CD14-positive monocyte (primary cell): ENCODE measurements at regions not wholly inside any gene's neighbourhood (a gene's known extent, or its start where the extent isn't known, plus 50 kb on each side); places are given as distances from the start of the nearest gene placed in this dataset.

Source experiments
- DNase-seq, 3 donors: peaks; one replicate each; pipeline ENCODE4 v3.0.0-alpha.2; 2011 to 2022
- H2AFZ ChIP-seq: 2 replicates; pipeline ENCODE4 v1.6.0; 2012; ENCODE audit warnings: mild to moderate bottlenecking, low read depth, low read length, inconsistent platforms; ENCODE audit not compliant: insufficient read depth, poor library complexity, severe bottlenecking
- H3K27ac ChIP-seq, 2 donors: 1 replicate in 1 of 2; 2 replicates in 1 of 2; pipeline ENCODE4 v1.5.1; 2012 to 2013; ENCODE audit warnings: low read length in 2 of 2, control low read depth in 1 of 2, inconsistent platforms in 1 of 2, low read depth in 1 of 2, mild to moderate bottlenecking in 1 of 2
- H3K27me3 ChIP-seq, 2 donors: one replicate each; pipeline versions ENCODE4 v1.6.0 to v1.6.1; 2011 to 2013; ENCODE audit warnings: low read length in 2 of 2; ENCODE audit not compliant: control insufficient read depth in 2 of 2, insufficient read depth in 2 of 2
- H3K36me3 ChIP-seq, 2 donors: replicated peaks in 1 of 2; 1 replicate in 1 of 2; 2 replicates in 1 of 2; pipeline versions ENCODE4 v1.5.1 to v1.6.1; 2012 to 2013; ENCODE audit warnings: low read length in 2 of 2, control low read depth in 1 of 2, inconsistent platforms in 1 of 2, mild to moderate bottlenecking in 1 of 2; ENCODE audit not compliant: insufficient read depth in 2 of 2, control insufficient read depth in 1 of 2
- H3K4me1 ChIP-seq, 2 donors: 1 replicate in 1 of 2; 2 replicates in 1 of 2; pipeline versions ENCODE4 v1.5.1 to v1.6.1; 2012 to 2013; ENCODE audit warnings: low read length in 2 of 2, control low read depth in 1 of 2, inconsistent platforms in 1 of 2, mild to moderate bottlenecking in 1 of 2, moderate library complexity in 1 of 2; ENCODE audit not compliant: insufficient read depth in 2 of 2, control insufficient read depth in 1 of 2
- H3K4me2 ChIP-seq: replicated peaks from 2 replicates; pipeline ENCODE3; 2012; ENCODE audit warnings: low read length, moderate library complexity, mild to moderate bottlenecking; ENCODE audit not compliant: poor library complexity, severe bottlenecking; ENCODE audit errors: extremely low read depth
- H3K4me3 ChIP-seq, 3 experiments: fragments of 200-600 bp in 1 of 3; sonication (generic) in 1 of 3; replicated peaks in 1 of 3; 1 replicate in 2 of 3; 2 replicates in 1 of 3; pipeline ENCODE4 v1.5.1; 2011 to 2013; ENCODE audit warnings: low read length in 3 of 3, mild to moderate bottlenecking in 3 of 3, control low read depth in 2 of 3, low read depth in 2 of 3, inconsistent platforms in 1 of 3, moderate library complexity in 1 of 3
- H3K79me2 ChIP-seq: 2 replicates; pipeline ENCODE4 v1.6.0; 2012; ENCODE audit warnings: mild to moderate bottlenecking, control low read depth, inconsistent platforms, low read length, moderate library complexity; ENCODE audit not compliant: insufficient read depth
- H3K9ac ChIP-seq: 2 replicates; pipeline ENCODE4 v1.6.0; 2017; ENCODE audit warnings: low read length, mild to moderate bottlenecking; ENCODE audit not compliant: insufficient read depth, poor library complexity, severe bottlenecking
- H3K9me3 ChIP-seq, 2 donors: replicated peaks in 1 of 2; 1 replicate in 1 of 2; 2 replicates in 1 of 2; pipeline versions ENCODE4 v1.5.1 to v1.6.1; 2012 to 2013; ENCODE audit warnings: low read length in 2 of 2, control low read depth in 1 of 2; ENCODE audit not compliant: control insufficient read depth in 1 of 2, insufficient read depth in 1 of 2
- H4K20me1 ChIP-seq: 2 replicates; pipeline ENCODE4 v1.6.0; 2012; ENCODE audit warnings: mild to moderate bottlenecking, low read length, control low read depth, moderate library complexity; ENCODE audit not compliant: insufficient read depth
- H3K27ac Mint-ChIP-seq, 7 donors: one replicate each; pipeline ENCODE4 v1.8.0; 2020; ENCODE audit warnings: mild to moderate bottlenecking in 7 of 7, mixed read lengths in 7 of 7, moderate library complexity in 6 of 7, inconsistent platforms in 2 of 7
- H3K27me3 Mint-ChIP-seq, 3 donors: one replicate each; pipeline ENCODE4 v1.8.0; 2021 to 2022; ENCODE audit warnings: low read depth in 3 of 3, mild to moderate bottlenecking in 3 of 3, mixed read lengths in 3 of 3, moderate library complexity in 3 of 3, inconsistent platforms in 1 of 3
- H3K36me3 Mint-ChIP-seq, 2 donors: one replicate each; pipeline ENCODE4 v1.8.0; 2020; ENCODE audit warnings: mixed read lengths in 2 of 2, inconsistent platforms in 1 of 2, mild to moderate bottlenecking in 1 of 2
- H3K4me1 Mint-ChIP-seq: one replicate; pipeline ENCODE4 v1.8.0; 2020; ENCODE audit warnings: mild to moderate bottlenecking, mixed read lengths
- H3K4me3 Mint-ChIP-seq, 2 donors: one replicate each; pipeline ENCODE4 v1.8.0; 2020; ENCODE audit warnings: mild to moderate bottlenecking in 2 of 2, mixed read lengths in 2 of 2, moderate library complexity in 1 of 2
- H3K9me3 Mint-ChIP-seq, 7 donors: one replicate each; pipeline ENCODE4 v1.8.0; 2020 to 2022; ENCODE audit warnings: mixed read lengths in 7 of 7, mild to moderate bottlenecking in 6 of 7, moderate library complexity in 6 of 7, inconsistent platforms in 2 of 7
- CTCF ChIP-seq: fragments of 200-600 bp; IDR thresholded peaks from one replicate; pipeline ENCODE4 v1.8.0; 2022; ENCODE audit warnings: antibody characterized with exemption, mild to moderate bottlenecking
- WGBS: methylation state at CpG from one replicate; pipeline ENCODE4 v1.1.5; 2013; ENCODE audit warnings: missing lambda C conversion rate; ENCODE audit not compliant: insufficient coverage; 5-methylcytosine and 5-hydroxymethylcytosine counted together
- intact Hi-C, 2 donors: fragments of 100-400 bp; cut with micrococcal nuclease; formaldehyde crosslinking; loops; one replicate each; pipeline versions ENCODE4 v1.15.0 to v1.15.1; 2023

- Histone ChIP-seq H2AFZ (no peak overlapping the region), H3K79me2 (no peaks in the 10 kb centered on the region), H3K27ac (no peak overlapping the region), H3K4me3 (no peak overlapping the region), H3K36me3 (no peaks in the 10 kb centered on the region), H3K27me3 (no peaks in the 10 kb centered on the region), H3K4me2 (no peak overlapping the region), H3K9me3 (peaks cover 4 to 6% of the 10 kb centered on the region in 2 donors), H3K4me1 (no peaks in the 10 kb centered on the region), H3K9ac (no peak overlapping the region), H4K20me1 (no peaks in the 10 kb centered on the region)
- no peak overlapping the region for H3K4me3 Mint-ChIP-seq
- no peaks in the 10 kb centered on the region for H3K36me3 Mint-ChIP-seq
- H3K4me1 Mint-ChIP-seq: no peaks in the 10 kb centered on the region
- no peaks in the 10 kb centered on the region for H3K27me3 Mint-ChIP-seq
- WGBS: no CpG with 5 or more reads among the region's 4 CpGs
- intact Hi-C loops: no loop called here
- no peak for DNase-seq
- TF ChIP-seq CTCF: no peak
- H3K27ac Mint-ChIP-seq: no peak overlapping the region
- peaks cover 0 to 11% (median 0%) of the 10 kb centered on the region in 7 donors for H3K9me3 Mint-ChIP-seq
Observed at GRCh38 chrX:143121477-143121876, 95.7 kb downstream of the SPANXN4 start.

GRCh38 chrX:143115466-143115865 lies 89.7 kb downstream of the SPANXN4 start:
- no peaks in the 10 kb centered on the region for H3K27me3 Mint-ChIP-seq
- H3K36me3 Mint-ChIP-seq: no peaks in the 10 kb centered on the region
- H3K9ac ChIP-seq: no peak overlapping the region
- H3K79me2 ChIP-seq: no peaks in the 10 kb centered on the region
- no peaks in the 10 kb centered on the region for H3K27me3 ChIP-seq
- 80% methylated on average over 1 of the region's 2 CpGs for WGBS
- H3K9me3 Mint-ChIP-seq: peaks cover 0 to 13% (median 2%) of the 10 kb centered on the region in 7 donors
- H3K27ac ChIP-seq: no peak overlapping the region
- TF ChIP-seq CTCF: no peak
- H3K4me2 ChIP-seq: no peak overlapping the region
- no peak overlapping the region for H3K4me3 Mint-ChIP-seq
- intact Hi-C loops: no loop called here
- peaks cover 14 to 19% of the 10 kb centered on the region in 2 donors for H3K9me3 ChIP-seq
- no peak overlapping the region for H2AFZ ChIP-seq
- no peak for DNase-seq
- H3K4me1 ChIP-seq: no peaks in the 10 kb centered on the region
- no peaks in the 10 kb centered on the region for H4K20me1 ChIP-seq
- H3K36me3 ChIP-seq: no peaks in the 10 kb centered on the region
- H3K4me1 Mint-ChIP-seq: no peaks in the 10 kb centered on the region
- H3K27ac Mint-ChIP-seq: no peak overlapping the region
- H3K4me3 ChIP-seq: no peak overlapping the region
